Endothelial cell of umbilical vein (primary cell): ENCODE measurements at regions not wholly inside any gene's neighbourhood (a gene's known extent, or its start where the extent isn't known, plus 50 kb on each side); places are given as distances from the start of the nearest gene placed in this dataset.

ENCODE experiments used
- BruUV-seq: library from RNA; stranded (reverse); fragments of 400-500 nt; replicated peaks from 2 replicates; lab custom pipeline; 2021; lab: Mats Ljungman, UMichigan
- CTCF ChIA-PET: fragments of 300-600, 350-600 bp; sonication (Branson Sonifier 250); formaldehyde crosslinking; loops from one replicate; lab custom pipeline; 2021; ENCODE audit warnings: antibody characterized with exemption, inconsistent platforms; lab: Charles Lee
- POLR2A ChIA-PET: fragments of 300-600, 350-600 bp; sonication (Branson Sonifier 250); formaldehyde crosslinking; loops from one replicate; lab custom pipeline; 2021; ENCODE audit warnings: antibody characterized with exemption, inconsistent platforms; lab: Charles Lee
- DNase-seq: peaks from one replicate; pipeline ENCODE4 v3.0.0-alpha.2; 2011; ENCODE audit warnings: low read depth, low spot score
- FAIRE-seq: peaks from 2 replicates; lab custom pipeline; 2011; peaks lifted over from hg19 to GRCh38; lab: Jason Lieb, UNC
- H2AFZ ChIP-seq: 2 replicates; pipeline ENCODE4 v1.6.0; 2012; ENCODE audit warnings: low read depth, low read length, control low read depth, inconsistent platforms
- H3K27ac ChIP-seq: 2 replicates; pipeline ENCODE4 v1.5.1; 2011; ENCODE audit warnings: low read depth, mild to moderate bottlenecking, control low read depth, low read length, moderate library complexity; ENCODE audit not compliant: insufficient read depth
- H3K27me3 ChIP-seq, 2 experiments: 2 replicates each; pipeline versions ENCODE4 v1.6.0 to v1.6.1; 2011; ENCODE audit warnings: low read length in 2 of 2, mixed read lengths in 1 of 2; ENCODE audit not compliant: control insufficient read depth in 2 of 2, insufficient read depth in 2 of 2
- H3K36me3 ChIP-seq, 2 experiments: 2 replicates in 1 of 2; 3 replicates in 1 of 2; pipeline ENCODE4 v1.5.1; 2011; ENCODE audit warnings: low read length in 2 of 2, mild to moderate bottlenecking in 1 of 2, moderate library complexity in 1 of 2; ENCODE audit not compliant: control insufficient read depth in 2 of 2, insufficient read depth in 2 of 2; ENCODE audit errors: extremely low read depth in 1 of 2
- H3K4me1 ChIP-seq: 3 replicates; pipeline ENCODE4 v1.5.1; 2011; ENCODE audit warnings: mild to moderate bottlenecking, low read length; ENCODE audit not compliant: control insufficient read depth, insufficient read depth; ENCODE audit errors: extremely low read depth
- H3K4me2 ChIP-seq: 2 replicates; pipeline ENCODE4 v1.6.1; 2011; ENCODE audit warnings: low read length, control low read depth, mixed read lengths; ENCODE audit not compliant: insufficient read depth
- H3K4me3 ChIP-seq, 3 experiments: fragments of 200-600 bp in 1 of 3; sonication (generic), shearing (Covaris generic) in 1 of 3; replicated peaks in 1 of 3; 2 replicates each; pipeline ENCODE4 v1.5.1; 2011 to 2016; ENCODE audit warnings: control low read depth in 3 of 3, low read length in 3 of 3, mild to moderate bottlenecking in 2 of 3, inconsistent platforms in 1 of 3, low read depth in 1 of 3, moderate library complexity in 1 of 3; ENCODE audit not compliant: insufficient read depth in 1 of 3
- H3K79me2 ChIP-seq: 2 replicates; pipeline ENCODE4 v1.6.0; 2012; ENCODE audit warnings: low read length, inconsistent platforms; ENCODE audit not compliant: control insufficient read depth, insufficient read depth
- H3K9ac ChIP-seq: replicated peaks from 2 replicates; pipeline ENCODE3; 2011; ENCODE audit warnings: low read length, control low read depth; ENCODE audit not compliant: insufficient read depth; ENCODE audit errors: extremely low read depth
- H3K9me1 ChIP-seq: replicated peaks from 3 replicates; pipeline ENCODE4 v1.6.0; 2011; ENCODE audit warnings: mild to moderate bottlenecking, low read length; ENCODE audit not compliant: control insufficient read depth, insufficient read depth; ENCODE audit errors: extremely low read depth
- H3K9me3 ChIP-seq: replicated peaks from 2 replicates; pipeline ENCODE4 v1.5.1; 2012; ENCODE audit warnings: low read length, inconsistent platforms; ENCODE audit not compliant: control insufficient read depth, insufficient read depth
- H4K20me1 ChIP-seq: replicated peaks from 2 replicates; pipeline ENCODE3; 2011; ENCODE audit warnings: mild to moderate bottlenecking, low read length; ENCODE audit not compliant: control insufficient read depth, insufficient read depth; ENCODE audit errors: extremely low read depth
- CTCF ChIP-seq, 2 donors: IDR thresholded peaks; 1 replicate in 1 of 2; 2 replicates in 1 of 2; pipeline ENCODE4 v1.5.1; 2011; ENCODE audit warnings: low read length in 2 of 2, mild to moderate bottlenecking in 2 of 2, moderate library complexity in 2 of 2, control low read depth in 1 of 2, inconsistent platforms in 1 of 2, low read depth in 1 of 2; ENCODE audit not compliant: insufficient read depth in 1 of 2; ENCODE audit errors: extremely low read depth in 1 of 2
- EZH2 ChIP-seq: IDR thresholded peaks from 2 replicates; pipeline ENCODE4 v1.6.1; 2012; ENCODE audit warnings: borderline replicate concordance, low read depth, mild to moderate bottlenecking, moderate library complexity, low read length, inconsistent platforms; ENCODE audit not compliant: severe bottlenecking
- FOS ChIP-seq: IDR thresholded peaks from 2 replicates; pipeline ENCODE4 v1.6.1; 2011; ENCODE audit warnings: mild to moderate bottlenecking, low read length, moderate library complexity, borderline replicate concordance; ENCODE audit not compliant: insufficient read depth
- GATA2 ChIP-seq: IDR thresholded peaks from 2 replicates; pipeline ENCODE4 v1.7.0; 2011; ENCODE audit warnings: low read depth, mild to moderate bottlenecking, moderate library complexity, mixed read lengths, low read length; ENCODE audit not compliant: insufficient read length, insufficient read depth
- JUN ChIP-seq: IDR thresholded peaks from 2 replicates; pipeline ENCODE4 v1.6.1; 2011; ENCODE audit warnings: borderline replicate concordance, low read depth; ENCODE audit not compliant: insufficient read length, insufficient read depth
- MAX ChIP-seq: IDR thresholded peaks from 2 replicates; pipeline ENCODE4 v1.6.1; 2011; ENCODE audit not compliant: insufficient read depth, insufficient read length
- MYC ChIP-seq: IDR thresholded peaks from one replicate; pipeline ENCODE4 v1.6.1; 2011; ENCODE audit warnings: mild to moderate bottlenecking, low read depth, low read length
- POLR2A ChIP-seq: IDR thresholded peaks from 2 replicates; pipeline ENCODE4 v1.6.1; 2012; ENCODE audit warnings: low read depth, mild to moderate bottlenecking, control low read depth, low read length
- dilution Hi-C: fragments of 300-500 bp; cut with MboI; formaldehyde crosslinking; loops from one replicate; pipeline ENCODE4 v1.15.0; 2019; ENCODE audit warnings: low sequenced_read_pairs; ENCODE audit not compliant: extremely low pct_ligation_motif_present
- intact Hi-C: fragments of 100-400 bp; cut with micrococcal nuclease; formaldehyde crosslinking; loops from one replicate; pipeline ENCODE4 v1.10.0; 2022

- intact Hi-C loops, result no loop called here
- TF ChIP-seq JUN, result no peak
- TF ChIP-seq CTCF (IDR thresholded peaks at IDR 0.05; ENCODE audit: extremely low read depth in 1 of 2, insufficient read depth in 1 of 2, low read depth in 1 of 2, low read length in 2 of 2), result no peak
- TF ChIP-seq POLR2A, result no peak
- no peak for TF ChIP-seq EZH2
- TF ChIP-seq MYC, result no peak
- no peak for TF ChIP-seq GATA2
- no peak for TF ChIP-seq FOS
- TF ChIP-seq MAX, result no peak
- ChIA-PET POLR2A (no interaction called here), CTCF (no interaction called here)
- FAIRE-seq (no peak), DNase-seq (no peak)
- Histone ChIP-seq H3K36me3 (no peaks in the 10 kb centered on the region), H3K4me3 (no peak overlapping the region), H3K27me3 (no peaks in the 10 kb centered on the region), H3K9me3 (no peaks in the 10 kb centered on the region), H3K79me2 (no peaks in the 10 kb centered on the region), H2AFZ (no peak overlapping the region), H3K27ac (no peak overlapping the region), H4K20me1 (no peaks in the 10 kb centered on the region), H3K9me1 (no peaks in the 10 kb centered on the region), H3K4me1 (no peaks in the 10 kb centered on the region), H3K9ac (no peak overlapping the region), H3K4me2 (no peak overlapping the region)
- dilution Hi-C loops, result no loop called here
- BruUV-seq, result no TSS peak
These were observed 187.5 kb upstream of the CDH11 start for GRCh38 chr16:65309354-65309753.
